ENCODE measurements at regions not wholly inside any gene's neighbourhood (a gene's known extent, or its start where the extent isn't known, plus 50 kb on each side); places are given as distances from the start of the nearest gene placed in this dataset.

DNA sequence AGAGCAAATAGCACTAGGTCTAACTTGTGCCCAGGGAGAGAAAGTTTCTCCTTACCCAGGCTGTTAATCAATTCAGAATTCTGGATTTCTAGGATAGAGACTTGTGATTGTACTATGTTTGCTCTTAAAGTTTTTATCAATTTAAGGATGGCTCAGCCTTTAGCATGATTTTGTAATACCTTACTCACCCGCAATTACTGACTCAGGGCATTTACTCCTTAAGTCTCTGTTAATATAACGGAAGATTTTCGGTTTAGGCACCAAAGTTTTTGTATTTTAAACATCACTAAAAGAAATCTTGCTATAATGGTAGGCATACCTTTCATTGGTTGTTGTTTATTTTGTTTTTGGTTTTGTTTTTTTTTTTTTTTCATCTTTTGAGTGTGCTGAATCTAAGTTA is 358.2 kb downstream of the RBM43 start:
- Histone ChIP-seq H3K4me3 (no peak overlapping the region), H3K27ac (no peak overlapping the region), H3K4me1 (no peaks in the 10 kb centered on the region), H3K36me3 (no peaks in the 10 kb centered on the region), H3K9me3 (no peaks in the 10 kb centered on the region), H3K27me3 (no peaks in the 10 kb centered on the region)
- TF ChIP-seq, protein P1, sequence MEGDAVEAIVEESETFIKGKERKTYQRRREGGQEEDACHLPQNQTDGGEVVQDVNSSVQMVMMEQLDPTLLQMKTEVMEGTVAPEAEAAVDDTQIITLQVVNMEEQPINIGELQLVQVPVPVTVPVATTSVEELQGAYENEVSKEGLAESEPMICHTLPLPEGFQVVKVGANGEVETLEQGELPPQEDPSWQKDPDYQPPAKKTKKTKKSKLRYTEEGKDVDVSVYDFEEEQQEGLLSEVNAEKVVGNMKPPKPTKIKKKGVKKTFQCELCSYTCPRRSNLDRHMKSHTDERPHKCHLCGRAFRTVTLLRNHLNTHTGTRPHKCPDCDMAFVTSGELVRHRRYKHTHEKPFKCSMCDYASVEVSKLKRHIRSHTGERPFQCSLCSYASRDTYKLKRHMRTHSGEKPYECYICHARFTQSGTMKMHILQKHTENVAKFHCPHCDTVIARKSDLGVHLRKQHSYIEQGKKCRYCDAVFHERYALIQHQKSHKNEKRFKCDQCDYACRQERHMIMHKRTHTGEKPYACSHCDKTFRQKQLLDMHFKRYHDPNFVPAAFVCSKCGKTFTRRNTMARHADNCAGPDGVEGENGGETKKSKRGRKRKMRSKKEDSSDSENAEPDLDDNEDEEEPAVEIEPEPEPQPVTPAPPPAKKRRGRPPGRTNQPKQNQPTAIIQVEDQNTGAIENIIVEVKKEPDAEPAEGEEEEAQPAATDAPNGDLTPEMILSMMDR (IDR thresholded peaks at IDR 0.05), result no peak
- FAIRE-seq (no peak), ATAC-seq (no peak), DNase-seq (no peak)
- intact Hi-C loops (cut with DNase I), result no loop called here
- WGBS, 2 donors, result 53 to 78% methylated on average over 3 of the region's 3 CpGs

DNA sequence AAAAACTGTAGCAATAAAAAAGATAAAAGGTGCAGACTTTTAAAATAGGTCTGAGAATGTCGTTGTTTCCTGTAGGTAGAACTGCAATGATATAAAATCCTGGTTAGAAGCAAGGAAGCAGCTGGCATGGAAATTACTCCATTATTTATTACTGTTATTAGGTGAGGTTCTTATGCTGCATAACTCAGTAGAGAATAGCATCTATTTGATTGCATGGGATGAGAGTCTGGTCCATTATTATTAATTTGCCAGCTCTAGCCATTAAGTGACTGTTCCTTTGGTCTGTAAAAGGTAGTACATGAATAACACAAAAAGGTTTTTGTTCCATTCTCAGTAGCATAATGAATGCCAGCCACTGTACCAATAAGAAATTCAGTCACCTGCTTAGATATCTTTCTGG is 358.6 kb downstream of the RBM43 start:
- no peak overlapping the region for H3K27ac ChIP-seq
- no peaks in the 10 kb centered on the region for H3K36me3 ChIP-seq
- DNase-seq (no peak), FAIRE-seq (no peak), ATAC-seq (no peak)
- TF ChIP-seq, protein P1 (IDR thresholded peaks at IDR 0.05), result no peak
- 52 to 68% methylated on average over 1 of the region's 1 CpG for WGBS, 2 donors
- H3K27me3 ChIP-seq, result no peaks in the 10 kb centered on the region
- H3K4me1 ChIP-seq, result no peaks in the 10 kb centered on the region
- no peaks in the 10 kb centered on the region for H3K9me3 ChIP-seq
- intact Hi-C loops (cut with DNase I), result no loop called here
- no peak overlapping the region for H3K4me3 ChIP-seq

DNA sequence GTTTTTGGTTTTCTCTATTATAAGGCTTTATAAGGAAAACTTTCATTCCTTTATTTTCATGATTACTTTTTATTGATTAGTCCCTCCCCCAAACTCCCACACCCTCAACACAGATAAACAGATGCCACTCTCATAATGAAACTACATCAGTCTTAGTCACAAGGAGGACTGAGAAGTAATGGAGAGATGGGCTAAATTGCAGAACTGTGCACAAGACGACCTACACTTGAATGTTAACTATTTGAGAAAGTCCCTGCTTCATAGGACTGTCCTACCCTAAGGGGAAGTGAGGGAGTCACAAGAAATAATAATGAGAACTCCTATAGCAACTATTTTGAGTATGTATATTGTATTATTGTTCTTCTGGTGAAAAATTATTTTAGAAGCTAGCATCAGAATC is 360.8 kb downstream of the RBM43 start:
- intact Hi-C loops (cut with DNase I), result no loop called here
- WGBS, 2 donors, result 33 to 34% methylated on average over 1 of the region's 1 CpG
- no peaks in the 10 kb centered on the region for H3K27me3 ChIP-seq
- DNase-seq, result no peak
- H3K9me3 ChIP-seq, result no peaks in the 10 kb centered on the region
- no peak overlapping the region for H3K4me3 ChIP-seq
- TF ChIP-seq, protein P1 (IDR thresholded peaks at IDR 0.05), result no peak
- no peak for FAIRE-seq
- ATAC-seq, result no peak
- no peaks in the 10 kb centered on the region for H3K36me3 ChIP-seq
- no peak overlapping the region for H3K27ac ChIP-seq
- no peaks in the 10 kb centered on the region for H3K4me1 ChIP-seq

DNA sequence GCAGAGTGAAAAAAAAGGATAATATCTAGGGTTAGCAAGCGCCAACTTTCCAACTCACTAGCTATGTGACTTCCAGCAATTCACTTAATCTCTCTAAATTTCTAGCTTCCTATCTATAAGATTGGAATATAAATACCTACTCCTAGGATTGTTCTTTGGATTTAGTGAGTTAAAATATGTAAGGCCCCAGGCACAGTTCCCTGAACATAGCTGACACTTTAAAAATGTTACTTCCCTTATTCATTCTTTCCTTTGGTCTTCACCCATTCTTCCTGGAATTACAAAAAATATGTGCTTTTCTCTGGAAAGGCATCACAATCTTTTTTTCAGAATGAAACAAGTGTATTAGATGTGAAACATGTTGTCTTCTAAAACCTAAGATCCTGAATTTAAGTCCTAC is 365.7 kb downstream of the RBM43 start:
- FAIRE-seq (no peak), ATAC-seq (no peak), DNase-seq (no peak)
- H3K27ac ChIP-seq, result no peak overlapping the region
- H3K36me3 ChIP-seq, result no peaks in the 10 kb centered on the region
- WGBS, 2 donors, result 83 to 96% methylated on average over 1 of the region's 1 CpG
- H3K4me3 ChIP-seq, result no peak overlapping the region
- H3K9me3 ChIP-seq, result no peaks in the 10 kb centered on the region
- TF ChIP-seq, protein P1 (IDR thresholded peaks at IDR 0.05), result no peak
- intact Hi-C loops (cut with DNase I), result no loop called here
- no peaks in the 10 kb centered on the region for H3K4me1 ChIP-seq
- no peaks in the 10 kb centered on the region for H3K27me3 ChIP-seq

DNA sequence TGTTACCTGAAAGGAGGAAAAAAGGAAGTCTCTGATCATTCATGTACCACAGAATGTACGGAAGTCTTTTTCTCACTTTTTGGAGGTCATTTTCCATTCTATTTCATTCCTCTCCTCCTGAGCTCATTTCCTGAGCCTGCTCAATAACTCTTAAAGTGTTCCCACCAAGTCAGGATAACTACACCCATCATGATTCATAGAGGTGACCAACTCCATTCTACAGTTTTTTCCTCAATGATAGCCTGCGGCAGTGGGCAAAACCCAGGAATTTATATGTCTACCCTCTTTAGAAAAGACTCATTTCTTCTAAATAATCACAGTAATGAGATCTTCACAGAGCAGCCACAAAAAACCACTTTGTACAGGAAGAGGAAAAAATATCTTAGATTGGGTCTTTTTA is 372.5 kb downstream of the RBM43 start:
- Histone ChIP-seq H3K27me3 (no peaks in the 10 kb centered on the region), H3K9me3 (no peaks in the 10 kb centered on the region), H3K27ac (no peak overlapping the region), H3K36me3 (no peaks in the 10 kb centered on the region), H3K4me1 (no peaks in the 10 kb centered on the region), H3K4me3 (no peak overlapping the region)
- DNase-seq (no peak), FAIRE-seq (no peak), ATAC-seq (no peak)
- TF ChIP-seq, protein P1 (IDR thresholded peaks at IDR 0.05), result no peak
- intact Hi-C loops (cut with DNase I), result no loop called here
- WGBS, 2 donors, result 82 to 90% methylated on average over 2 of the region's 2 CpGs
